ENCODE measurements at regions not wholly inside any gene's neighbourhood (a gene's known extent, or its start where the extent isn't known, plus 50 kb on each side); places are given as distances from the start of the nearest gene placed in this dataset.
A peak's percentile ranks its signal among the peaks of the same experiment; 100 is the strongest.

GRCh38 chr12:107402041-107403022, 283.3 kb upstream of the PWP1 start:
- no peaks in the 10 kb centered on the region for H3K9me3 ChIP-seq (ENCODE audit: control insufficient read depth, low read depth, low read length)
- peaks cover 10% of the 10 kb centered on the region; the same call in 1 of the 2 replicates for H3K4me1 ChIP-seq (ENCODE audit: insufficient read depth, low read length)
- peak; percentile 83 for TF ChIP-seq CTCF (conservative IDR thresholded peaks at IDR 0.05)
- no peak overlapping the region for H2BK20ac ChIP-seq (ENCODE audit: low read depth, low read length, poor library complexity, severe bottlenecking)
- no peak overlapping the region for H3K27ac ChIP-seq (ENCODE audit: insufficient read length, low read depth, low read length)
- no peak overlapping the region for H2BK15ac ChIP-seq (ENCODE audit: low read depth, low read length)
- H3K18ac ChIP-seq (ENCODE audit: insufficient read length, low read depth, low read length), result no peak overlapping the region
- no peak overlapping the region for H2AK5ac ChIP-seq (ENCODE audit: insufficient read length, low read length)
- no peak overlapping the region for H3K9ac ChIP-seq (ENCODE audit: extremely low read depth, insufficient read length, low read length)
- H4K91ac ChIP-seq (ENCODE audit: insufficient read length, low read depth, low read length), result no peak overlapping the region
- H4K5ac ChIP-seq (ENCODE audit: insufficient read length, low read depth, low read length), result no peak overlapping the region
- H3K4me1 Mint-ChIP-seq, result peaks cover 18 to 27% of the 10 kb centered on the region in 2 experiments
- WGBS (ENCODE audit: extremely low coverage, insufficient read length, low lambda C conversion rate), result no CpG with 5 or more reads among the region's 5 CpGs
- H2BK5ac ChIP-seq (ENCODE audit: insufficient read length, low read length), result no peak overlapping the region
- H4K20me1 ChIP-seq (ENCODE audit: control insufficient read depth, insufficient read depth, insufficient read length), result no peaks in the 10 kb centered on the region
- no peak overlapping the region for H2BK12ac ChIP-seq (ENCODE audit: insufficient read length, low read depth, low read length)
- H3K14ac ChIP-seq (ENCODE audit: insufficient read depth, low read length), result no peak overlapping the region
- no peak overlapping the region for H2AFZ ChIP-seq (ENCODE audit: low read length)
- peak; percentile 92 for DNase-seq
- H3T11ph ChIP-seq (ENCODE audit: low read length), result no peak overlapping the region
- H2BK120ac ChIP-seq (ENCODE audit: low read depth, low read length, poor library complexity, severe bottlenecking), result no peak overlapping the region
- no peak overlapping the region for H3K23ac ChIP-seq (ENCODE audit: insufficient read length, low read depth, low read length)
- H3K79me1 ChIP-seq (ENCODE audit: insufficient read depth, low read depth, low read length, poor library complexity, severe bottlenecking), result no peaks in the 10 kb centered on the region
- H3K27me3 ChIP-seq (ENCODE audit: insufficient read depth, low read length), result no peaks in the 10 kb centered on the region; the same call in 1 of the 2 replicates
- no peaks in the 10 kb centered on the region for H3K9me3 Mint-ChIP-seq
- H3K27me3 Mint-ChIP-seq (ENCODE audit: low read depth), result no peaks in the 10 kb centered on the region
- H3K23me2 ChIP-seq (ENCODE audit: insufficient read length, low read depth, low read length, poor library complexity, severe bottlenecking), result no peaks in the 10 kb centered on the region
- H3K56ac ChIP-seq (ENCODE audit: insufficient read length, low read depth, low read length), result no peak overlapping the region
- no peaks in the 10 kb centered on the region for H3K79me2 ChIP-seq (ENCODE audit: insufficient read depth, low read length)
- no peak overlapping the region; a peak in 1 of 5 replicates for H3K4me3 Mint-ChIP-seq
- H3K4me2 ChIP-seq (ENCODE audit: insufficient read depth, insufficient read length, low read length), result no peak overlapping the region
- no peaks in the 10 kb centered on the region; a peak in 1 of 7 replicates for H3K36me3 Mint-ChIP-seq (ENCODE audit: insufficient read depth in 1 of 3, low read depth in 3 of 3)
- H4K8ac ChIP-seq (replicated peaks; ENCODE audit: insufficient read length, low read depth, low read length), result no peak overlapping the region
- no peak overlapping the region for H3K4ac ChIP-seq (ENCODE audit: low read depth, low read length)
- 0 out of 7 replicates have a peak overlapping the region, but pooled peaks of 1 of the 3 experiments have one; percentile 70 for H3K27ac Mint-ChIP-seq

All from H9 (cell line).